Gastrocnemius medialis (tissue), 4 donors: ENCODE measurements at regions not wholly inside any gene's neighbourhood (a gene's known extent, or its start where the extent isn't known, plus 50 kb on each side); places are given as distances from the start of the nearest gene placed in this dataset.
"Not testable (repeated sequence)": the region's sequence is repeated elsewhere in the genome, so short reads cannot be mapped to it uniquely, and the experiment has no call there.

Source experiments
- ATAC-seq, 2 donors: fragments of 150-250 bp; one replicate each; pipeline ENCODE4 v1.9.1; 2016
- DNase-seq, 2 donors: peaks; one replicate each; pipeline ENCODE4 v3.0.0-alpha.2; 2019
- H3K27ac ChIP-seq, 4 donors: fragments of 200-600 bp; sonication (generic); 1 replicate in 1 of 4; 2 replicates in 3 of 4; pipeline ENCODE4 v1.5.1; 2016 to 2018; ENCODE audit warnings: mild to moderate bottlenecking in 2 of 4, moderate library complexity in 1 of 4
- H3K27me3 ChIP-seq, 3 donors: fragments of 200-600 bp; sonication (generic) in 2 of 3; 1 replicate in 1 of 3; 2 replicates in 2 of 3; pipeline versions ENCODE4 v1.5.1 to v1.6.0; 2016 to 2019; ENCODE audit warnings: mild to moderate bottlenecking in 1 of 3, moderate library complexity in 1 of 3
- H3K36me3 ChIP-seq, 2 donors: fragments of 200-600 bp; sonication (generic) in 1 of 2; one replicate each; pipeline ENCODE4 v1.5.1; 2017 to 2018
- H3K4me1 ChIP-seq, 2 donors: fragments of 200-600 bp; sonication (generic) in 1 of 2; one replicate each; pipeline ENCODE4 v1.5.1; 2016 to 2017; ENCODE audit warnings: mild to moderate bottlenecking in 2 of 2
- H3K4me3 ChIP-seq, 4 donors: fragments of 200-600 bp; sonication (generic) in 3 of 4; 1 replicate in 1 of 4; 2 replicates in 3 of 4; pipeline ENCODE4 v1.5.1; 2016 to 2019; ENCODE audit warnings: mild to moderate bottlenecking in 2 of 4
- H3K9me3 ChIP-seq, 3 donors: fragments of 200-600 bp; sonication (generic) in 2 of 3; 1 replicate in 1 of 3; 2 replicates in 2 of 3; pipeline ENCODE4 v1.5.1; 2016 to 2019
- in situ Hi-C, 4 donors: fragments of 200-750 bp; cut with MboI; loops; one replicate each; pipeline versions ENCODE4 v1.15.0 to v1.8.0; 2017; ENCODE audit warnings: low sequenced_read_pairs in 4 of 4
- intact Hi-C: fragments of 100-400 bp; cut with DNase I; formaldehyde crosslinking; loops from one replicate; pipeline ENCODE4 v1.15.1; 2023; ENCODE audit warnings: low total_unique reads
- TF ChIP-seq, protein P1 (sequence below), 5 experiments: fragments of 450-650 bp in 3 of 5; fragments of 200-600 bp in 2 of 5; sonication (generic) in 2 of 5; IDR thresholded peaks in 4 of 5; conservative IDR thresholded peaks in 1 of 5; 1 replicate in 4 of 5; 2 replicates in 1 of 5; pipeline ENCODE4 v1.5.1; 2016 to 2019; ENCODE audit warnings: antibody characterized with exemption in 5 of 5, mild to moderate bottlenecking in 3 of 5, moderate library complexity in 3 of 5

DNA sequence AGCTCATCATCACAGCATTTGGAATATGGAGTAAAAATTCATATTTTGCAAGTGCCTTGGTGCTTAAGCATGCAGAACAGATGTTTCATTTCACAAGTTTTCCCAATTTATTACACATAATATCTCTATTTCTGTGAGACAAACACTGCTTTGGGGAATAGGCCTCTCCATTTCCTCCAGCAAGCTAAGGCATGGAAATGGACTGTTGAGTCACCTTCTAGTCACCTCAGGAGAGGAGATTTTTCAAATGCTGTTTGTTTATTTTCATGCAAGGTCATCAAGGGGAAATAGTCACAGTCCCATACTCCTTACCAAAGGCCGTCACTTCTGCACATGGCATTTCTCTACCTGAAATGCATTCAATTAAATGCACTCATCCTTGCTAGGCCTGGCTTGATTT lies 57.4 kb upstream of the NUTM2D start:
- ATAC-seq, H3K9me3 ChIP-seq, H3K4me1 ChIP-seq, in situ Hi-C loops, DNase-seq, H3K27me3 ChIP-seq, H3K36me3 ChIP-seq, intact Hi-C loops, H3K27ac ChIP-seq, H3K4me3 ChIP-seq: not testable (repeated sequence)

DNA sequence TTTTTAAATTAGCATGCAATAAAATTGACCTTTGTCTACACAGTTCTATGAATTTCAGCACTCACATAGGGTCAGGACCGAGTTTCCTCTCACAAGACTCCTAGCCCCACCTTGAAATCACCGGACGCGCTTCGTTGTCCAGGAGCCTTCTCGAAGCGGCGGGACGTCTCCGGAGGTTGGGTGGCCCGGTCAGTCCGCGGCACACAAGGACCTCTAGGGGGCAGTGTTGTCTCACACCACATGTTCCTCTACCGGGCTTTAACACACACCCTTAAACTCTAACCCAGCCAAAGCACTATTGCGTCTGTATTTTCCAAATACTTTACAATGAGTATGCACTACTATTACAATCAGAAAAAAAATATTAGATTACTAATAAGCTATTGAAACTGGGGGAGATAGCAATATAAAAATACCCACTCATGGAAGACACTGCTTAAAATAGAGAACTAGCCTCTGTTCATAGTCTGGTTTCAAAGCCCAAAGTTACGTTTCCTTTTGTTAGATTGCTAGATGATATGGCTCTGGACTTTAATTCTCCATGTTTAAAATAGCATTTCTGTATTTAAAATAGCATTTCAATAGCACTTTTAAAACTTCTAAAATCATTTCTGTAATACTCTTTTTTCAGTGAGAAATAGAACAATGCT lies 56.0 kb upstream of the NUTM2D start:
- H3K27me3 ChIP-seq, H3K27ac ChIP-seq, in situ Hi-C loops, H3K4me3 ChIP-seq, intact Hi-C loops, H3K9me3 ChIP-seq, H3K36me3 ChIP-seq, H3K4me1 ChIP-seq: not testable (repeated sequence)
- DNase-seq (peak; percentile 3 to 37), ATAC-seq (peak; percentile 90 to 98)
- TF ChIP-seq, protein P1, sequence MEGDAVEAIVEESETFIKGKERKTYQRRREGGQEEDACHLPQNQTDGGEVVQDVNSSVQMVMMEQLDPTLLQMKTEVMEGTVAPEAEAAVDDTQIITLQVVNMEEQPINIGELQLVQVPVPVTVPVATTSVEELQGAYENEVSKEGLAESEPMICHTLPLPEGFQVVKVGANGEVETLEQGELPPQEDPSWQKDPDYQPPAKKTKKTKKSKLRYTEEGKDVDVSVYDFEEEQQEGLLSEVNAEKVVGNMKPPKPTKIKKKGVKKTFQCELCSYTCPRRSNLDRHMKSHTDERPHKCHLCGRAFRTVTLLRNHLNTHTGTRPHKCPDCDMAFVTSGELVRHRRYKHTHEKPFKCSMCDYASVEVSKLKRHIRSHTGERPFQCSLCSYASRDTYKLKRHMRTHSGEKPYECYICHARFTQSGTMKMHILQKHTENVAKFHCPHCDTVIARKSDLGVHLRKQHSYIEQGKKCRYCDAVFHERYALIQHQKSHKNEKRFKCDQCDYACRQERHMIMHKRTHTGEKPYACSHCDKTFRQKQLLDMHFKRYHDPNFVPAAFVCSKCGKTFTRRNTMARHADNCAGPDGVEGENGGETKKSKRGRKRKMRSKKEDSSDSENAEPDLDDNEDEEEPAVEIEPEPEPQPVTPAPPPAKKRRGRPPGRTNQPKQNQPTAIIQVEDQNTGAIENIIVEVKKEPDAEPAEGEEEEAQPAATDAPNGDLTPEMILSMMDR (IDR thresholded peaks at IDR 0.05 in 4 of 5, conservative IDR thresholded peaks at IDR 0.05 in 1 of 5), result peak in 4 of 5 experiments; percentile 16 to 43 (median 28)

- intact Hi-C loops, ATAC-seq: not testable (repeated sequence)
Observed at GRCh38 chr10:87302132-87302531, 55.4 kb upstream of the NUTM2D start.

GRCh38 chr10:87303707-87304106 lies 53.8 kb upstream of the NUTM2D start:
- H3K36me3 ChIP-seq, DNase-seq, H3K4me3 ChIP-seq, H3K27ac ChIP-seq, intact Hi-C loops, H3K9me3 ChIP-seq, in situ Hi-C loops, H3K4me1 ChIP-seq, H3K27me3 ChIP-seq, ATAC-seq: not testable (repeated sequence)

More at GRCh38 chr10:87302132-87302531, 55.4 kb upstream of the NUTM2D start:
- H3K27ac ChIP-seq, in situ Hi-C loops, H3K27me3 ChIP-seq, H3K36me3 ChIP-seq, H3K9me3 ChIP-seq, H3K4me3 ChIP-seq, DNase-seq, H3K4me1 ChIP-seq: not testable (repeated sequence)

GRCh38 chr10:87306681-87307080 lies 50.9 kb upstream of the NUTM2D start:
- ATAC-seq, H3K27ac ChIP-seq, in situ Hi-C loops, H3K4me1 ChIP-seq, intact Hi-C loops, H3K9me3 ChIP-seq, H3K27me3 ChIP-seq, DNase-seq, H3K36me3 ChIP-seq, H3K4me3 ChIP-seq: not testable (repeated sequence)
